ENCODE measurements at regions not wholly inside any gene's neighbourhood (a gene's known extent, or its start where the extent isn't known, plus 50 kb on each side); places are given as distances from the start of the nearest gene placed in this dataset.

DNA sequence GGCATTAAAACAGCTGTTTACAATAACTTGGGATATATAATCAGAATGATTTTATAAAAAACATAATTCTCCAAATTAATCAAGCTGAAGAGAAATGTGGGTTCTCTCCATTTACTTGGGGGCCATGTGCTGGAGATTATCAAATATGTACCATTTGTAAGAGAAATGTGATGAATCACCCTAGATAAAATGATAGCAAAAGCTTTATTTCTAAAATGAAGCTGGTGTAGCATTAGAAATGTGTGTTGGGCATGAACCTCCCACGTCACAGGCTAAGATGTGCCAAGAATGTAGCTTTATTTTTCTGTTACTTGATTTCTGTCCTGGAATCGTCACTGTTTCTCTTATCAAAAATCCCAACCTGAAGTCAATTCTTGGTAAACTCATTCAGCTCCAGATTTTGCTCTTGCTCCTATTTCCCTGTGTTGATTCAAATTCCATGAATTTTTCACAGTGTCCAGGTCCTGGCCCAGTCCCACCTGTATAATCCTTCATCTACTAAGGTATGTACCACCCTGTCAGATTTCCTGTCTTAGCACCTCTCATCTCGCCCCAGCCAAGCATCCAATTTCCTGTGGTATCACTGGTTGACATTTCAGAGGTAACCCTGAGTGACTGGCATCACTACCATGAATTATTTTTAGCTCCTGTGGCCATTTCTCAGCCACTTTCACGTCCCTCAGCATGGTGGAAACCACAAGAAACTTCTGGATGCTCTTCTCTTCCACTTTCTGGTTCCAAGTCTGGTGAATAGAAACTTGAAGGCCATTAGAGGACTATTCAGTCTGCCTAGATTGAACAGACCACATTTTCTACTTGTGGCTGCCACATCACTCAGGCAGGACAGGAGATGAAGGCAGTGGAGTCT lies 103.6 kb upstream of the FLRT2 start:
- H3K9me3 Mint-ChIP-seq = peaks cover 2 to 4% of the 10 kb centered on the region in 2 donors
- ATAC-seq (replicated peaks) = no peak
- no peak overlapping the region for H3K27ac Mint-ChIP-seq
- H3K36me3 Mint-ChIP-seq = no peaks in the 10 kb centered on the region
- H3K4me1 Mint-ChIP-seq = no peaks in the 10 kb centered on the region
- H3K4me3 Mint-ChIP-seq = no peak overlapping the region
- no peaks in the 10 kb centered on the region for H3K27me3 Mint-ChIP-seq
- no peak for DNase-seq

DNA sequence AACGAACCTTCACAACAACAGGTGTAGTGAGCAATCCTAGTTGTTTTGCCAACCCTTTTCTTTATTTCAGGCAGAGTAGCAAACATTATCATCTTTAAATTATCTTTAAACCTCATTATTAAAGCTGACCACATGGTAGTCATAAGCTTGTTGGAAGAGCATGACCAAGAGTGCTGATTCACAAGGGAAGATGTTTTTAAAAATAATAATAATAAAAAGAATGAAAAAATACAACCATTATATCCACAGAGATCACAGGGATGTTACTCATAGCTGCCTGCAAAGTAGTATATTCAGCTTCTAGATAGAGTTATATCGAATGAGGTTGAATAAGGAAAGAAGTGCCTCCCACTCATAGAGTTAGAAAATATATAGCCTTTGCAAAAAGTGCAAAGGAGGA lies 101.0 kb upstream of the FLRT2 start:
- H3K4me3 Mint-ChIP-seq = no peak overlapping the region
- ATAC-seq (replicated peaks) = no peak
- H3K27me3 Mint-ChIP-seq = no peaks in the 10 kb centered on the region
- no peaks in the 10 kb centered on the region for H3K4me1 Mint-ChIP-seq
- no peak for DNase-seq
- H3K36me3 Mint-ChIP-seq = no peaks in the 10 kb centered on the region
- H3K27ac Mint-ChIP-seq = no peak overlapping the region
- H3K9me3 Mint-ChIP-seq = peaks cover 1 to 4% of the 10 kb centered on the region in 2 donors

DNA sequence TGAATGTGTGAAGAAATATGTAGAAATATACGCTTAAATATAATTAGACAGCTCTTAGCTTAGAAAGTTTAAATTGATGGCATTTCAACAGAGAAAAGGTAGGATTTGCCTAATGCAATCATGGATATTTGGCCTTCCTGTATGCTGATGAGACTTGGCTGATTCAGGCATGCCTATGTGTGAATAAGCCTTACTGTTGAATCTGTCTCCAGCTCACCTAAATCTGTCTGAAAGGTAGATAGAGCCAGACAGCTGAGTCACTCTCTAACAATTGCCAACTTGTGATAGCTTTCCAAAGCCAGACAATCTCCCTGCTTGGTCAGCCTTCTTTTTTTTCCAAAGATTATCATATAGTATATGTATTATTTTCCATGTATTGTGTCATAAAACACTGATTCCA lies 92.8 kb upstream of the FLRT2 start:
- H3K4me1 Mint-ChIP-seq = no peaks in the 10 kb centered on the region
- H3K27me3 Mint-ChIP-seq = no peaks in the 10 kb centered on the region
- H3K36me3 Mint-ChIP-seq = no peaks in the 10 kb centered on the region
- peaks cover 0 to 3% of the 10 kb centered on the region in 2 donors for H3K9me3 Mint-ChIP-seq
- DNase-seq = no peak
- H3K27ac Mint-ChIP-seq = no peak overlapping the region
- ATAC-seq (replicated peaks) = no peak
- no peak overlapping the region for H3K4me3 Mint-ChIP-seq

DNA sequence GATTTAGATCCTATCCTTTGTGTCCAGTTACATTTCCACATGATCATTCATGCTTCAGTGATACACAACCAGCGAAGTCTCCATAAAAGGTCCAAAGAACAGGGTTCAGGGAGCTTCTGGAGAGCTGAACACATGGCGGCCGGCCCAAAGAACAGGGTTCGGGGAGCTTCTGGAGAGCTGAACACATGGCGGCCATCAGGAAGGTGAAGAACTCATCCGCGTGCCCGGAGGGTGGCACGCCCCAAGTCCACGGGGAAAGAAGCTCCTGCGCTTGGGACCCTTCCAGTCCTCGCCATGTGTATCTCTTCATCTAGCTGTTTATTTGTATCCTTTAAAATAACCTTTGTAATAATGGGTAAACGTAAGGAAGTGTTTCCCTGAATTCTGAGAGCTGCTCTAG lies 91.9 kb upstream of the FLRT2 start:
- no peak overlapping the region for H3K27ac Mint-ChIP-seq
- ATAC-seq (replicated peaks) (no peak), DNase-seq (no peak)
- no peaks in the 10 kb centered on the region for H3K27me3 Mint-ChIP-seq
- no peaks in the 10 kb centered on the region for H3K4me1 Mint-ChIP-seq
- H3K4me3 Mint-ChIP-seq = no peak overlapping the region
- peaks cover 0 to 2% of the 10 kb centered on the region in 2 donors for H3K9me3 Mint-ChIP-seq
- H3K36me3 Mint-ChIP-seq = no peaks in the 10 kb centered on the region

DNA sequence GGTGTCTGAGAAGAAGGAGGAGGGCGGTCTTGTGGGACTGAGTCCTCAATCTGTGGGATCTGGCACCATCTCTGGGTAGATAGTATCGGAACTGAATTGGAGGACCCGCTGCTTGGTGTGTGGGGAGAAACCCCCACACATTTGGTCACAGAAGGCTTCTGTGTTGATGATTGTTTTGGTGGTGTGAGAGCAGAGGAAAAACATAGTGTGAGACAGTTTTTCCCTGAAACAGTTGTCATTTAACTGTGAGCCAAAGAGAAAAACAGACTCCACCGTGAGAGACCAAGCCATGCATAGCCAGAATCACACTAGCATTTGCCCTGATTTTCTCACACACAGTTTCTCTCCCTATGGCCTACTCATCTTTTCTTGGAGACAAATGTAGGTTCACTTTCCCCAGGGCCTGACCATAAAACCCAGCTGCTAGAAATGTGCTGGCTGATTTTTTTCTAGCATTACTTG lies 91.4 kb upstream of the FLRT2 start:
- Mint-ChIP-seq H3K4me1 (no peaks in the 10 kb centered on the region), H3K4me3 (no peak overlapping the region), H3K9me3 (peaks cover 0 to 2% of the 10 kb centered on the region in 2 donors), H3K36me3 (no peaks in the 10 kb centered on the region), H3K27me3 (no peaks in the 10 kb centered on the region), H3K27ac (no peak overlapping the region)
- ATAC-seq (replicated peaks) (no peak), DNase-seq (no peak)

DNA sequence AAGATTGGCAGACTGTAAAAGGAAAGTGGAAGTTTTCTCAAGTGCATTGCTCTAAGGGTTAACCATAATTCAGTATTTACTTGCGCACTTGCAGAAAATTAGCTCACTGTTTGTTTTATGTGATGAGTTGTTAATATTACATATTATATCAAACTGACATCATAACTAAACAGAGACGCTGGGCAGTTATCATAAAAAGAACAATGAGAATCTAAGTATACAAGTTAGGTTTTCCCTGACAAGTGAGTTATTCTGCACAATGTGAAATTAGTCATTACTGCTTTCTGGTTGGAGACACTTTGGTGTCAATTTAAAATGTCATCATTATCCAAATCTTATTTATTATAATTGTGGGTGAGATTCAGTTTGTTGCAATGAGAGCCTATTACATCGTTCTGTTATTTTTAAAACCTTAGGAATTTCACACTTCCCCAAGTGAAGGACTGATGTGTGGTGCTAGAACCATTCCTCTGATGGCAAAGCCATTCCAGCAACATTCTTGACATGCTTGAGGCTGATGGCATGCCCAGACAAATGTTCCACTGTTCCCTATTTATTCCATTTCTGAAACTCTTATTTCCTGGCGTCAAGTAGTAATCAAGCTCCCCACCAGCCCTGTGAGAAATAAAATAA lies 90.1 kb upstream of the FLRT2 start:
- H3K36me3 Mint-ChIP-seq = no peaks in the 10 kb centered on the region
- peaks cover 0 to 2% of the 10 kb centered on the region in 2 donors for H3K9me3 Mint-ChIP-seq
- ATAC-seq (replicated peaks) (no peak), DNase-seq (no peak)
- no peak overlapping the region for H3K27ac Mint-ChIP-seq
- no peaks in the 10 kb centered on the region for H3K27me3 Mint-ChIP-seq
- H3K4me3 Mint-ChIP-seq = no peak overlapping the region
- no peaks in the 10 kb centered on the region for H3K4me1 Mint-ChIP-seq

DNA sequence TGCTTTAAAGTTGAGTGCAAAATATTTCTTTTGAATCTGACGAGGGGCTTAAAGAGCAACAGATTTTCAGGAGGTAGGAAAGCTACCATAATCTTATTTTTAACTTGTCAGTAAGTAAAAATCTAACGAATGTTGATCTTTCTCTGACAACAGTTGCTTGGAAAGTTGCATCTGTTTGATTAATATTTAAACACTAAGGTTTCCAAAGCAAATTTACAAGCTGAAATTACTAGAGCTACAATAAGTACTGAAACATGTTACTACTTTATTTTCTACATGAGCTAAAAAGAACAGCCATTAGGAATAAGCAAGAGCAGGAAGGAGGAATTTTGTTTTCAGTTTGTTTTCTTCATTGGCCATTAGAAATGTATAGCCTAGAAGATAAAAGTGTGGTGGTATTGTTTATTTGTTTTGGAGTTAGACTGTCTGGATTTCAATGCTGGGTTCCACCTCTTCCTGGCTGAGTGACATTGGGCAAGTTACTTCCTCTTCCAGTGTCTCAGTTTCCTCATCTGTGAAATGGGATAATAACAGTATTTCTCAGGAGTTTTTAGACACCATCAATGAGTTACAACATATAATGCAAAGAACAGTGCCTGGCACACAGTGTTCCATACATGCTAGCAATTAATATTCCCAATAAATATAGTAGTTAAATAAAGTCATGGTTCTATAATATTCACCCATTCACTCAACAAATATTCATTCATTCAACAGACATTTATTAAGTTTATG lies 87.9 kb upstream of the FLRT2 start:
- H3K27me3 Mint-ChIP-seq = no peaks in the 10 kb centered on the region
- no peak overlapping the region for H3K4me3 Mint-ChIP-seq
- H3K4me1 Mint-ChIP-seq = no peaks in the 10 kb centered on the region
- no peak overlapping the region for H3K27ac Mint-ChIP-seq
- DNase-seq (no peak), ATAC-seq (replicated peaks) (no peak)
- H3K36me3 Mint-ChIP-seq = no peaks in the 10 kb centered on the region
- H3K9me3 Mint-ChIP-seq = peaks cover 0 to 2% of the 10 kb centered on the region in 2 donors

DNA sequence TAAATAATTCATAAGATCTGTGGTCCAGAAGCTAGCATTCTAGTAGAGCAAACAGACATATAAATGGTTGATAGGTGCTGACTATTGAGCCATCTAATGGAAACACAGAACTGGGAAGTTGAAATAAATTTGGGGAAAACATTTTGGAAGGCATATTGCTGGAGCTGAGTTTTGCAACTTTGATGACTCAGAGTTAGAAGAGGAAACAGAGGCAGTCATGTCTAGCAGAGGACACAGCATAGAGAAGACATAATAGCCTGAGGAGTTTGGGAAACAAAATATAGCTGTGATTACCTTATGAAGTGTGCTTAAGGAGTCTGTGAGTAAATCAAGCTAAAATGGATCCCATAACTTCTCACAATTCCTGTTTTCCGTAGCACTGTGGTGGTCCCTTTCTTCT lies 86.9 kb upstream of the FLRT2 start:
- H3K27ac Mint-ChIP-seq = no peak overlapping the region
- no peaks in the 10 kb centered on the region for H3K27me3 Mint-ChIP-seq
- no peaks in the 10 kb centered on the region for H3K4me1 Mint-ChIP-seq
- DNase-seq (no peak), ATAC-seq (replicated peaks) (no peak)
- H3K36me3 Mint-ChIP-seq = no peaks in the 10 kb centered on the region
- H3K4me3 Mint-ChIP-seq = no peak overlapping the region
- H3K9me3 Mint-ChIP-seq = peaks cover 0 to 2% of the 10 kb centered on the region in 2 donors

DNA sequence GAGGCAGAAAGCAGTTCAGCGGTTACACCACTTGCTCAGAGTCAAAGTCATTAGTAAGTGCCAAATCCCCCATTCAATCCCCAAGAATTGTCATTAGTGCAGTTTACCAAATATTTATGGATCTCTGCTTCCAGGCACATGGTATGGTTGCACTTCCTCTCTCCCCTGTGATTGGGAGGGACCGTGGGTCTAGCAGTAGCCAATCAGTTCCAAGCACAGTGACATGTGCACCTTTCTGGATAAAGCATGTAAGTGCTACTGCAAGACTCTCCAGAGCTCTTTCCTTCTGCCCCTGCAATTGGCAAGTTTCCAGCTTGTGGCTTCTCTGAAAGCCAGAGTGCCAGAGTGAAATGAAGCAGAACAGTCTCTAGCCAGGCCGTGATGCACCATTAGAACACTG lies 85.3 kb upstream of the FLRT2 start:
- Mint-ChIP-seq H3K36me3 (no peaks in the 10 kb centered on the region), H3K4me3 (no peak overlapping the region), H3K27me3 (no peaks in the 10 kb centered on the region), H3K4me1 (no peaks in the 10 kb centered on the region), H3K27ac (no peak overlapping the region), H3K9me3 (no peaks in the 10 kb centered on the region)
- DNase-seq (no peak), ATAC-seq (replicated peaks) (no peak)

DNA sequence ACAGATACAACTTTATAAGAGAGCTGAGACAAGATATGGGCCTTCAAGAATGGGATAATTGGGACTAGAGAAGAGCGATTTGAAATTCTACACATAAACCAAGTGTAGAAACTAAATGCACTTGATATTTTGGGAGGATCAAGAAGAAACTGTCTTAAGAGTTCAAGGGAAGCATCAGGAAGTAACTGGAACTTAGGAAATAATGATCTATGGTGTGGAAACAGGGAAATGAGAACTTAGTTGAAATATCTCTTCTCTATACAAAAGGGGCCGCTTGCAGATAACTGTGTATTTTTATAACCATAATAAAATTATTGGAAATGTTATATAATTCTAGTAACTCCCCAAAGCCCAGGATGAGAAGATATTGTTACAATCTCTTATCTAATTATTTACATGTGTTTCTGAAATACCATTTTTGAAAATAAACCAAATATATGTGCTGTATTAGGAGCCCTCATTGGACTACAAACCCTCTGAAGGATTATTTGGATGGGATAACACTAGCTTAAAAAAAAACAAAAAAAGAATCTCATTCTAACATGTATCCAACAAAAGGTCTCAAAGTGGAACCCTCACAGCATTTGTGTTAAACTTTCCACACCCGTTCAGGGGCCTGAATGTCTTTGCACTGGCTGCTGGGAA lies 84.7 kb upstream of the FLRT2 start:
- Mint-ChIP-seq H3K27ac (no peak overlapping the region), H3K4me3 (no peak overlapping the region), H3K27me3 (no peaks in the 10 kb centered on the region), H3K4me1 (no peaks in the 10 kb centered on the region), H3K9me3 (no peaks in the 10 kb centered on the region), H3K36me3 (no peaks in the 10 kb centered on the region)
- ATAC-seq (replicated peaks) (no peak), DNase-seq (no peak)

DNA sequence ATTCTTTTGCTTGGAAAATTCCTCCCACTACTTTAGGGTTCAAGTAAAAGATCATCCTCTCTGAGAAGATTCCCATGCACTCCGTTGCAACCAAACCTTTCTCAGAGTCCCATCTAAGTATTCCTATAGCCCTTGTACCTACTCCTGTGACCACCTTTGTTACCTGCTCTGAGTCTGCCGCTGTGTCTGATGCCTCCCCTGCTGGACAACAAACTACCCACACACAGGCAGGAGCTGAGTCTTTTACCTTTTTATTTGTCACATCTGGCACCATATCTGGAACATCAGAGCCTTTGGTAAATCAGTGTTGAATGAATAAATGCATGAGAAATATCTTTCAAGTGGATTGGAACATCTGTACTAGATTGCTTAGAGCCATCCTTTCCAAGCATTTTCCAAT lies 82.1 kb upstream of the FLRT2 start:
- ATAC-seq (replicated peaks) = no peak
- no peaks in the 10 kb centered on the region for H3K4me1 Mint-ChIP-seq
- H3K36me3 Mint-ChIP-seq = no peaks in the 10 kb centered on the region
- no peaks in the 10 kb centered on the region for H3K27me3 Mint-ChIP-seq
- no peaks in the 10 kb centered on the region for H3K9me3 Mint-ChIP-seq
- no peak overlapping the region for H3K27ac Mint-ChIP-seq
- DNase-seq = no peak
- H3K4me3 Mint-ChIP-seq = no peak overlapping the region

DNA sequence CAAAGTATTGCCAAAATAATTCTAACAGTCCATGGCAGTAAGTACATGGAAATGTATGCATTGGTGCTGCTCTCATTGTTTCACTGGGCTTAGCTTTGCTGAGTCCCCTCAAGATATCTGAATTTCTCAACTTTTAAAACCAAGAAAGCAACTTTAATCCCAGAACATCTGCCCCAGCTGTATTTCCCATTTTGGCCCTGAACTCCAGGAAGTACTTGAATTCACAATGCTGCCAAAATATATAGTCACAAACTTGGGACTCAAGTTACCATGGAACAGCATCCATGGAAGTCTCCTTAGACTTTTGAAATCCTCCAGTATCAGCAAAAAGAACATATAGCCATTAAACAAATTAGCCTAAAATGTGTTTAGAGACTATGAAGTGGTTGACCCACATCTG lies 78.5 kb upstream of the FLRT2 start:
- no peaks in the 10 kb centered on the region for H3K36me3 Mint-ChIP-seq
- ATAC-seq (replicated peaks) = no peak
- no peak overlapping the region for H3K27ac Mint-ChIP-seq
- DNase-seq = no peak
- H3K9me3 Mint-ChIP-seq = peaks cover 2 to 4% of the 10 kb centered on the region in 2 donors
- no peaks in the 10 kb centered on the region for H3K4me1 Mint-ChIP-seq
- H3K27me3 Mint-ChIP-seq = no peaks in the 10 kb centered on the region
- no peak overlapping the region for H3K4me3 Mint-ChIP-seq

DNA sequence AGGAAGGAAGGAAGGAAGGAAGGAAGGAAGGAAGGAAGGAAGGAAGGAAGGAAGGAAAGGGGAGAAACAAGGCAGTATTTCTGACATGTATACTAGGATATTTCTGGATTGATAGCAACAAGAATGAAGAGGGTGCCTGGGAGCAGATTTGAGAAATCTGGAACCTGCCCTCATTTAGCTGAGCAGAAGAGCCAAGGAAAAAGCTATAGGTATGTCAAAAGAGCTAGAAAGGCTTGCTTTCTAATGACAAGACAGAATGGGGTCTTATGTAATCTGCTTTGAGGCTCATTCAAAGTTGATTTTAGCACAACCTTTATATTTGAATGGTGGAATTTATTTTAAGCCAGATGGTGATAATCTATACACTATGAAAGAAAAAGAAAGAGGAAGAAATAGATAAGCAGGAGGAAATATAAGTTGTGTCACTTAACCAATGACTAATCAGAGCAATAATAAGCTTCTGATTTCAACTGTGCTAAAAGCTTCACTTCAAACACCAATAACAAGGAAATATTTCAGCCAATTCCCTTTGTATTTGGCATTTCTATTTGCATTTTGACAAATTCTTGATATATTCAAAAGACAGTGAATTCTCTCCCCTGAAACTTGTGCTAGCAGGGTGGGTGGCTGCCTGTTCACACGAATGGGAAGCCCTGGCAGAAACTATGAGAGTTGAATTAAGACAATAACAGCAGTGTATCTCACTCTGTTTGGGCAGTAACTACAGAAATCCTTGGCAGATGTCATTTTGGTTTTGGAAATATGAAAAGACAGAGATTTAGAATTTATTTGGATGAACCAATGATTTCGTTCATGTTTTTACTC lies 76.3 kb upstream of the FLRT2 start:
- Mint-ChIP-seq H3K4me3 (no peak overlapping the region), H3K36me3 (no peaks in the 10 kb centered on the region), H3K4me1 (no peaks in the 10 kb centered on the region), H3K9me3 (peaks cover 2 to 4% of the 10 kb centered on the region in 2 donors), H3K27me3 (no peaks in the 10 kb centered on the region), H3K27ac (no peak overlapping the region)
- ATAC-seq (replicated peaks) (no peak), DNase-seq (no peak)

Measured in stimulated activated naive B cell treated with anti-CD40 and anti-IgM and Interleukin-4, amounts not matched to agents 10 μg/mL and 1 μg/mL and 100 μg/mL, for 72 hours (primary cell).